GM21825 (cell line): ENCODE measurements at regions not wholly inside any gene's neighbourhood (a gene's known extent, or its start where the extent isn't known, plus 50 kb on each side); places are given as distances from the start of the nearest gene placed in this dataset.

Source experiments
- ATAC-seq: cut with Tn5 transposase; IDR thresholded peaks from one replicate; pipeline ENCODE4 v1.9.1; 2021; ENCODE audit warnings: mild to moderate bottlenecking, moderate library complexity; ENCODE audit not compliant: unreplicated experiment

GRCh38 chr10:3435671-3436070, 263.1 kb upstream of the PITRM1 start:
- ATAC-seq: no peak

- no peak for ATAC-seq
Measured at GRCh38 chr10:3433988-3434387, 261.4 kb upstream of the PITRM1 start.

GRCh38 chr10:3433131-3433530, 260.5 kb upstream of the PITRM1 start:
- no peak for ATAC-seq

- ATAC-seq: no peak
Measured at GRCh38 chr10:3432081-3432825, 259.7 kb upstream of the PITRM1 start.

GRCh38 chr10:3430501-3430900, 257.9 kb upstream of the PITRM1 start:
- ATAC-seq: no peak

GRCh38 chr10:3429676-3430075, 257.1 kb upstream of the PITRM1 start:
- no peak for ATAC-seq

GRCh38 chr10:3428826-3429225, 256.2 kb upstream of the PITRM1 start:
- ATAC-seq: no peak

GRCh38 chr10:3427950-3428354, 255.4 kb upstream of the PITRM1 start:
- no peak for ATAC-seq

- no peak for ATAC-seq
Measured at GRCh38 chr10:3427347-3427746, 254.8 kb upstream of the PITRM1 start.

- no peak for ATAC-seq
Measured at GRCh38 chr10:3426190-3426845, 253.7 kb upstream of the PITRM1 start.

GRCh38 chr10:3425716-3426115, 253.1 kb upstream of the PITRM1 start:
- ATAC-seq: no peak

GRCh38 chr10:3425261-3425660, 252.7 kb upstream of the PITRM1 start:
- ATAC-seq: no peak

GRCh38 chr10:3424111-3424851, 251.7 kb upstream of the PITRM1 start:
- no peak for ATAC-seq

- ATAC-seq: no peak
Measured at GRCh38 chr10:3423384-3423783, 250.8 kb upstream of the PITRM1 start.

- ATAC-seq: no peak
Measured at GRCh38 chr10:3422282-3422681, 249.7 kb upstream of the PITRM1 start.

GRCh38 chr10:3421537-3422257, 249.1 kb upstream of the PITRM1 start:
- no peak for ATAC-seq

GRCh38 chr10:3420527-3421469, 248.2 kb upstream of the PITRM1 start:
- ATAC-seq: no peak

GRCh38 chr10:3419719-3420495, 247.3 kb upstream of the PITRM1 start:
- ATAC-seq: no peak

- ATAC-seq: no peak
Measured at GRCh38 chr10:3418926-3419325, 246.3 kb upstream of the PITRM1 start.
